Superior temporal gyrus (tissue), 1 donor: ENCODE measurements at regions not wholly inside any gene's neighbourhood (a gene's known extent, or its start where the extent isn't known, plus 50 kb on each side); places are given as distances from the start of the nearest gene placed in this dataset.
"Not testable (repeated sequence)": the region's sequence is repeated elsewhere in the genome, so short reads cannot be mapped to it uniquely, and the experiment has no call there.

ENCODE experiments used
- DNase-seq: peaks from one replicate; pipeline ENCODE4 v3.0.0-alpha.2; 2016; ENCODE audit errors: extremely low spot score

DNA sequence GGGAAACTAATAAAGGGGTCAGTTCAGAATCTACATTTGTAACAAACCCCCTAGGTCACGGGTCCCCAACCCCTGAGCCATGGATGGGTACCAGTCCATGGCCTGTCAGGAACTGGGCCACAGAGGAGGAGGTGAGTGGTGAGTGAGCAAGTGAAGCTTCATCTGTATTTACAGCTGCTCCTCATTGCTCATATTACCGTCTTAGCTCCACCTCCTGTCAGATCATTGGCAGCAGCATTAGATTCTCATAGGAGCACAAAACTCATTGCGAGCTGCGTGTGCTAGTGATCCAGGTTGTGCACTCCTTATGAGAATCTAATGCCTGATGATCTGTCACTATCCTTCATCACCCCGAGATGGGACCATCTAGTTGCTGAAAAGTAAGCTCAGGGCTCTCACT is 88.4 kb upstream of the MPP7 start:
- DNase-seq, result no peak

DNA sequence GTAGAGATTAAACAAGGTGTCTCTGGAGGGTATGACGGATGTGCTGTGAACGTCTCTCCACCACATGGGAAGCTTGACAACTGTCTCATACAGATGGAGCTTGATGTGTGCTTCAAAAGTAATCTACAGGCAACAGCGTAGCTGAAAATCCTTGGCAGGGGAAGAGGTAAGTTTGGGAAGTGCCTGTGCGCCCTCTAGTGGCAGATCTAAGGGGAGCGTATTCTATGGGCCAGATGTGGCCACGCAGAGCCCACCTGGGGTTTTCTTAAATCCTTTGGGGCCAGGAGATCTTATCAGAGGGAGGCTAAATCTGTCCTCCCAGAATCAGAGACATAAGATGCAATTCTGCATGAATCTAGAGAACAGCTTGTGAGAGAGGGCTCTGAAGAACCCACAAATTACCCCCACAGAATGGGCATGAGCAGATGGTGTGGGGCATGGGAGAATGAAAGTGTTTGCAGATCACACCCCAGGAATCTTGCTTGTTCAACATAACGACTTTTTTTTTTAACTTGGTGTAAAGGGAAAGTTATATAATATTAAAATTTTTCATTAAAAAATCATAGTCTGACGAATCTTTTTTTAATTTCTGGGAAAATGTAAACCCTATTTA is 91.2 kb upstream of the MPP7 start:
- peak; percentile 76 for DNase-seq

- no peak for DNase-seq
Measured at GRCh38 chr10:28396331-28396730, 93.5 kb upstream of the MPP7 start.

GRCh38 chr10:28397229-28397628 is 94.4 kb upstream of the MPP7 start:
- no peak for DNase-seq

GRCh38 chr10:28400176-28400575 is 97.3 kb upstream of the MPP7 start:
- DNase-seq, result no peak

- no peak for DNase-seq
Measured at GRCh38 chr10:28400681-28401080, 97.8 kb upstream of the MPP7 start.

DNA sequence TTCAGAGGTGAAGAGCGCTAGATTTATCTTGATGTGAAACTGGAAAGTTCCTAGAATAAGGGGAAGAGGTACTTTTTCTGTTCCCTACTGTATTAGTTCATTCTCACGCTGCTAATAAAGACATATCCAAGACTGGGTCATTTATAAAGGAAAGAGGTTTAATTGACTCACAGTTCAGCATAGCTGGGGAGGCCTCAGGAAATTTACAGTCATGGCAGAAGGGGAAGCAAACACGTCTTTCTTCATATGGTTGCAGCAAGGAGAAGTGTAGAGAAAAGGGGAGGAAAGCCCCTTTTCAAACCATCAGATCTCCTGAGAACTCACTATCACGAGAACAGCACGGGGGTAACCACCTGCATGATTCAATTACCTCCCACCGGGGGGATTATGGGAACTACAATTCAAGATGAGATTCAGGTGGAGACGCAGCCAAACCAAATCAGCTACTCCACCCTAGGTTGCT is 99.8 kb upstream of the MPP7 start:
- not testable (repeated sequence) for DNase-seq

DNA sequence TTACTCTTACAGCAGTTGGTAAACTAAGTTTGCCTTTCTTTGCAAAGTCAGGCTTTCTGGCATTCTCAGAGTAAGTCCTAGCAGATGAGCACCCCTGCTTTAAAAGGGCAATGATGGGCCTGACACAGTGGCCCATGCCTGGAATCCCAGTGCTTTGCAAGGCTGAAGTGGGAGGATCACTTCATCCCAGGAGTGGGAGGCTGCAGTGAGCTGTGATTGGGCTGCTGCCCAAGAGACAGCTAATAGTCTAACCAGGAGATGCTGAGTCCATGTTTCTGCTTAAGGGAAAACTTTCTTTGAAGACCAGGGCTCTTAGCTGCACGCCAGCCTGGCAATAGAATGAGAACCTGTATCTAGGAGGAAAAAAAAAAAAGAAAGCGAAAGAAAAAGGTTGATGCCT is 100.2 kb upstream of the MPP7 start:
- no peak for DNase-seq

DNA sequence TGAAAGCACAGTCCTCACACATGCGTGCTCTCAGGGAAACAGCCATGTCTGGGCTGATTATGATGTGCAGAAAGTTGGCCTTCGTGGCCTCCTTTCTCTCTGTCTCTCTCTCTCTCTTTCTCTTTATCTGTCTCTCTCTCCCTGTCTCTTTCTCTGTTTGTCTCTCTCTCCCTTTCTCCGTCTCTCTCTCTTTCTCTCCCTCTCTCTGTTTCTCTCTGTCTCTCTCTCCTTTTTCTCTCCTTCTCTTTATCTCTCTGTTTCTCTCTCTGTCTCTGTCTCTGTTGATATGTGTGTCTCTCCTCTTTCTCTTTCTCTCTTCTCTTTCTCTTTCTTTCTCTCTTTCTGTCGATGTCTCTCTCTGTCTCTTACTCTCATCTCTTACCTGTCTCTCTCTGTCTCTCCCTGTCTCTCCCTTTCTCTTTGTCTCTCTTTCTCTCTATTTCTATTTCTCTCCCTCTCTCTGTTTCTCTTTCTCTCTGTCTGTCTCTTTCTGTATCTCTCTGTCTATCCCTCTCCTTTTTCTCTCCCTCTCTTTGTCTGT is 105.4 kb upstream of the MPP7 start:
- DNase-seq, result no peak

GRCh38 chr10:28410420-28411135 is 107.7 kb upstream of the MPP7 start:
- DNase-seq, result no peak

DNA sequence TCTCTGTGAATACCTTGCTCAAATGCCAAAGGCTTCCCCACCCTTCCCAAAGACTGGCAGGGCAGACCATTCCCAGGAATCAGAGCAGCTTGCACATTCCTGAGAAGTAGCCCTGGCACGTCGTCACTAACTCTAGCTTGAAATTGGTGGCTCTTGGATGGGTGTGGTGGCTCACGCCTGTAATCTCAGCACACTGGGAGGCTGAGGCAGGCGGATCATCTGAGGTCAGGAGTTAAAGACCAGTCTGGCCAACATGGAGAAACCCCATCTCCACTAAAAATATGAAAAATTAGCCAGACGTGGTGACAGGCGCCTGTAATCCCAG is 108.2 kb upstream of the MPP7 start:
- DNase-seq, result no peak

GRCh38 chr10:28411648-28412047 is 108.8 kb upstream of the MPP7 start:
- DNase-seq, result no peak

- DNase-seq, result no peak
Measured at GRCh38 chr10:28418069-28418468, 114.8 kb upstream of the WAC start.

GRCh38 chr10:28425422-28425821 is 107.5 kb upstream of the WAC start:
- no peak for DNase-seq

DNA sequence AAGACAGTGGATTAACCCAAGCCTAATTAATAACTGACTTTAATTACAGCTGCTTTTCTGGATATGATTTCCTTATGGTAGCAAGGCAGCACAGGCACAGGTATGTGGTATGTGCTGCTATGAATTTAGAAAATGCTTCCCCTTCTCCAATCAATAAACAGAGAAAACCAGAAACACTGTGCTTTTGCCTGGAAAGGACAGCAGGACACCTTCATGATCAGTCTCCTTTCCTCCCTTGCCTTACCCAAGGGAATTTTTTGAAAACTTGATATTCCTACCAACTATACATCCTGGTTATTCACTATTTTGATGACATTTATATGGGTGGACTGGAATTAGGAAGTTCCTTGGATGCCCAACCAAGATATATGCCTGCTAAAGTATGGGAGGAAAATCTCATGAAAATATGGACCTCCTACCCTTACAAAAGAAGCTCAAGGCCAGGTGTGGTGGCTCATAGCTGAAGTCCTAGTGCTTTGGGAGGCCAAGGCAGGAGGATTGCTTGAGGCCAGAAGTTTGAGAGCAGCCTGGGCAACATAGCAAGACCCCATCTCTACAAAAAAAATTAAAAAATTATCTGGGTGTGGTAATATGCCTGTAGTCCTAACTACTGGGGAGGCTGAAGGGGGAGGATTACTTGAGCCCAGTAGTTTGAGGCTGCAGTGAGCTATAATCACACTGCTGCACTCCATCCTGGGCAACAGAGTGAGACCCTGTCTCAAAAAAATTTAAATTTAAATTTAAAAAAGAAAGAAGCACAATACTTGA is 106.3 kb upstream of the WAC start:
- no peak for DNase-seq

- DNase-seq, result no peak
Measured at GRCh38 chr10:28427376-28427775, 105.5 kb upstream of the WAC start.

- DNase-seq, result no peak
Measured at GRCh38 chr10:28429045-28429444, 103.9 kb upstream of the WAC start.

DNA sequence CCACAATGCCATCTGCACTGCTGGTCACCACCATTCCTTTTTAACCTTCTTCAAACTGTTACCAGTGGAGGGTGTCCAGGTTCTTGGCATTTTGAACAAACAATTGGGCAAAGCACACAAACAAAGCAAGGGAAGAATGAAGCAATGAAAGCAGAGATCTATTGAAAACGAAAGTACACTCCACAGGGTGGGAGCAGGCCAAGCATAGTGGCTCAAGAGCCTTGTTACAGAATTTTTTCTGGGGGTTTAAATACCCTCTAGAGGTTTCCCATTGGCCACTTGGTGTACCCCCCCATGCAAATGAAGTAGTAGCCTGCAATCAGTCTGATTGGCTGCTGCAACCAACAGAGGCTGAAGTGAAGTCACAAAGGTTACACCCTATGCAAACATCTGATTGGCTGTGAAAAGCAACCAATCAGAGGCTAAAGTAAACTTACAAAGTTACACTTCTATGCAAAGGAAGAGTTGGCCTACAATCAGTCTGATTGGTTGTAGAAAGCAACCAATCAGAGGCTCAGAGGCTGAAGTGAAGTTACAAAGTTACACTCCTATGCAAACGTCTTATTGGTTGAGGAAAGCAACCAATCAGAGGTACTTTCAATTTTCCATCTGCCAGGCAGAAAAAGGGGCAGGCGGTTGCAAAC is 103.2 kb upstream of the WAC start:
- DNase-seq, result no peak

- no peak for DNase-seq
Measured at GRCh38 chr10:28431139-28431538, 101.8 kb upstream of the WAC start.

GRCh38 chr10:28432210-28432676 is 100.7 kb upstream of the WAC start:
- peak; percentile 80 for DNase-seq

GRCh38 chr10:28434063-28434462 is 98.9 kb upstream of the WAC start:
- no peak for DNase-seq

GRCh38 chr10:28442403-28442802 is 90.5 kb upstream of the WAC start:
- DNase-seq, result no peak
